DMS53 treated with DMSO at 0.1 percent for 48 hours (cell line): ENCODE measurements at regions not wholly inside any gene's neighbourhood (a gene's known extent, or its start where the extent isn't known, plus 50 kb on each side); places are given as distances from the start of the nearest gene placed in this dataset.

Source experiments
- DNase-seq: peaks from one replicate; lab custom pipeline; 2025; ENCODE audit not compliant: unreplicated experiment; lab: John Stamatoyannopoulos, UW

DNA sequence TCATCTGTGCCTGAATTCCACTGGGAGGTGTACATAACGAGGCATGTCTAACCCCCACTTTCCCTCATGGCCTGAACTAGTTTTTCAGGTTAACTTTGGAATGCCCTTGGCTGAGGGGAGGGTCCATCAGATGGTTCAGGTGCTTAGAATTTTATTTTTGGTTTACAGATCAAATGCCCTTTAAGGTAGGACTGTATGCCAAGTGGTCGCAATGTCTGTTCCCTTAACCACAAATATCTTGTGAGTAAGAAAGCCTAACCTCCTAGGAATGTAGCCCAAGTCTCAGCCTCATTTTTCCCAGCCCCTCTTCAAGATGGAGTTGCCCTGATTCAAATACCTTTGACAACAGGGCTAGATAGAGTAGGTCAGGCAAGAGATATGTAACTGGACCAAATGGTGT, 78.4 kb downstream of the RNASET2 start:
- no peak for DNase-seq

DNA sequence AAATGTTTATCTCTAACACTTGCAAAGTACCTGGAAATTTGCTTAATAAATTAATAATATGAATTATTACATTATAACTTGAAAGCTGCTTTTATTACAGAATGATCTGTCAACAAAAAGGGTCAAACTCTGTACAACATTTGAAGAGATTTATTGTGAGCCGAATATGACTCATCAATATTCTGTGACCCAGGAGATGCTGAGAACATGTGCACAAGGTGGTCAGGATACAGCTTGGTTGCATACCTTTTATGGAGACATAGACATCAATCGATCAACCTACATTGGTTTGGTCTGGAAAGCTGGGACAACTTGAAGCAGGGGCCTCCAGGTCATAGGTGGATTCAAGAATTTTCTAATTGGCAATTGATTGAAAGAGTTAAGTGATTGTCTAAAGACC, 79.0 kb downstream of the RNASET2 start:
- no peak for DNase-seq

DNA sequence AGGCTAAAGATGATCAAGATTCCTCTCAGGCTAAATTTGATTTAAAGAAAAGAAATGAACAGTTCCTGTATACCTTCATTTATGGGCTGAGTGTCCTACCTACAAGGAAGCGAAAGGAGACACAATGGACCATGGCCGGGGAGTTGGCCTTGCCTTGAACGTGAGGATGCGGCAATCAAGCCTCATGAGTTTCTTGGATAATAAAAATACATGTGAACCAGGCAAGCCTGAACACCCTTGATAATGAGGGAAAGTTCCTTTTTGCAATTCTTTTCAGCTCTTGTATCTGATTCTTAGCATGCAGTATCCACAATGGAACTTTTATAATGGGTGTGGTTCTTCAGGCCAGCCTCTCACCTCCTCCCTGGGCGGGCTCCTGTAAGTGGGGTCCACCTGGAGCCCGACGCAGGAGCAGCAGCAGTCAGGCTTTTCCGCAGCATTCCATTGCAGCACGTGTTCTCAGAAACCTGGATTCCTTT, 83.8 kb downstream of the RNASET2 start:
- no peak for DNase-seq

DNA sequence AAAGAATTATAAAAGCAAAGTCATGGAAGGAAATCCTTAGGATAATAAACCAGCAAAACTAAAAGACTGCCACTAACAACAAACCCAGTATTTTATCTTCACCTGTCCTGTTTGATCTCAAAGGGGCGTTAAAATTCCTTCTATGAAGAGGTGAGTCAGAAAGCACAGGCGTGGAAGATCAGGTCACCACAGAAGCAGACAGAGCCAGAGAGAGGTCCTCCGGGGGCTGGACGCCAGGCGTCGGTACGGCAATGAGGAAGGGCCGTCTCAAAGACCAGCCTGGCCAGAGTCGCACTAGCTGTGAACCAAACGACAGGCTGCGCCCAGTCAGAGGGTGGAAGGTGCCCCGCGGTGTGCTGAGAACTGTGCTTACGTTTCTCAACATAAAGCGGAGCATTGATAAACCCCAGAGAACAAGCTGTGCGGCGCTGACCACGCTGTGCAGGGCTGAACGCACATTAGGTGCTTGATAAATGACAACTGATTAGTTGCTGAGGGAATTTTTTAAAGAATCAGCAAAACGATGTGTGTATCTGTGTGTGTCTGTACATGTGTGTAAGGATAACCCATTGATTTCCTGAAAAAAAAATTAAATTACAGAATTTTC, 85.6 kb downstream of the RNASET2 start:
- DNase-seq = no peak

DNA sequence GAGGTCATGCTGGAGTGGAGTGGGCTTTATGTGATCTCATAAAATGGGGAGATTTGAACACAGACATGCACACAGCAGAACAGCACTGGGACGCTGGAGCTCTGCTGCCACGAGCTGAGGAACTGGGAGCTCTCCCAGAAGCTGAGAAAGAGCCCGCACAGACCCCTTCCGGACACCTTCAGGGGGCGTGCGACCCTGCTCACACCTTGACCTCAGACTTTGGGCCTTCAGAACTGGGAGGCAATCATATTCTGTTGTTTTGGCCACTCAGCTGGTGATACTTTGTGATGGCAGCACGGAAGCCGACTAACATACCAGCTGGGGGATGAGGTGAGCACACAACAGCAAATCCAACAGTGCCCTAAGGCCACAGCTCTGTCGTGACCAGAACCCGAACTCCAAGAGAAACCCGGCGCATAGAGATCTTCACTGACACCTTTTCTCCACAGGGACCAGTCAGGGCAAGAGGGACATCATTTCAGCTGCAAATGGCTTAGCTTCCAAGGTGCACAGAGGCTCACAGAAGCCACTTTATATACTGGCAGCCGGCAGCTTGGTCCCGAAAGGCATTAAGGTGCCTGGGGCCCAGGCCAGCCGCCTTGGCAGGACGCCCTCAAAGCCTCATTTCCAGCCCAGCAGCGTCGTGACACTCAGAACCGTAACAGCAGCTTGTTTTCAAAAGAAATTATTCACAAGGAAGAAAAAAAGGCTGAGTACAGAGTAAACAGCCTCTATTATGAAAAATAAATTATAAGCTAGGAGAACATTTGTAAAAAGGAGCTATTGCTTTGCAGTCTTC, 89.3 kb downstream of the RNASET2 start:
- no peak for DNase-seq

DNA sequence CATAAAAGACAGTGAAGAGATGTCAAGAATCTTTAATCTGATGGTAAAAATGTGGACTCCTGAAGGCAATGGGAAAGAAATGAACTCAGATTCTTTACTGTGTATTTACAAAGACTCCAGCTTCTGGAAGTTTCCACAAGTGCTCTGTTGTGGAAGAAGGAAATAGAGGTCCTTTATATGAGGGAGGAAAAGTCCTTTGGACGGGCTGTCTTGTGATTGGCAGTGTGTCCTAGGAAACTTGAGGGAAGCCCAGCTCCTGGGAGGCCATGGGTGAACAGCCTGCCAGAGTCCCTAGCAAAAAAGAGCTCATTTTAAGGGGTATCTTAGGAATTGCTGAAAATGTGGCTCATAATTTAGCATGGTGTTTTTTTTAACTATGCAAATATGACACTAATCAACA, 92.0 kb downstream of the RNASET2 start:
- DNase-seq = no peak

DNA sequence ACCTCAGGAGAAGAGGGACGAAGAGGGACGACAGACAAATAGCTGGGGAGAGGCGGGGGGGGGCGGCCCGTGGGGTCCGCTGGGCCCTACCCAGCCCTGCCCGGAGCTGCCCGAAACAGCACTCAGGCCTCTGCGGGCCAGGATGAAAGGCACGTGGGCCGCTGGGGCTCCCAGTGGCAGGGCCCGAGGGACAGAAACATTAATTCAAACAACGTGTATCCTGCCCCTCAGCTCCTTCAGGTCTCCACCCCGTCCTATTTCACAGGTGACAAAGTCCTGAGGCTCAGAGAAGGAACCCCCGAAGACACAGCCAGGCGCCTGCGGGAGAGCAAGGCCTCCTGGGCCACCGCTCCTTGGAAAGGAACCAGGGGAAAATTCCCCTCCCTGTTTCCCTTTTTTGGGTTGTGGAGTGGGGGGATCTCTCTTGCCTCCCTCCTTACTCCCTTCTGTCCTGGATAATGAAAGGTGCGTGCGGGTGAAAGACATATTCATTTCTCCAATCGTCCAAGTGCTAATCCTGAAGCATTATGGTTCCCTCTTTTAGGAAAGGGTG, 93.3 kb downstream of the RNASET2 start:
- no peak for DNase-seq

DNA sequence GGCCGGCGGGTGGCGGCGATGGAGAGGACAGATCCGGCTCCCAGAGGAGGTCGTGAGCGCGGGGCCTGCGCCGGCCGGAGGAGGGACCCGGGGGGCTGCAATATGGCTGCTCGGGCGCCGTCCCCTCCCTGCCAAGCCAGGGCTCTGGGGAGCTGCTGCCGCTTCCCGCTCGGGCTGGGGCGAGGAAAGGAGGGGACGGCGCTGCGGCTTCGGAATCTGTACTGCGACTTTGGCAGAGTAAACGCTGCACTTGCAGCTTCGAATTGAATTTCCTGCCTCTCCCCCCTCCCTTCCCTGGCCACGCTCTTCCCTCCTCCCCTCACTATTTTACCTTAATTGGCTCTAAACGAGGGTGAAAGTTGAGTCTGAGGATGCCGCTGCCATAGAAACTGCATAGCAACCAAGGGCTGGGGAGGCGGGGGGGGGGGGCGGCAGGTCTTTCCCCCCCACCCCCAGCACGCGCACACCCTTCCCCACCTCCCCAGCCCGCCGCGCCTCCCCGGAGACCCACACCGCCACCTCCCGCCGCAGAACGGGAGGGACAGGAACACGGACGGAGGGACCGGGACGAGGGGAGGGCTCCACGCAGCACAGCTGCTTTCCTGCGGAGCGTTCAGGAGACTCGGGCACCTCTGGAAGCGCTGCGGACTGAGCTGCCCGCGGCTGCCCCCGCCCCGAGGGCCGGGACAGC, 93.9 kb downstream of the RNASET2 start:
- DNase-seq = peak; percentile 25

DNA sequence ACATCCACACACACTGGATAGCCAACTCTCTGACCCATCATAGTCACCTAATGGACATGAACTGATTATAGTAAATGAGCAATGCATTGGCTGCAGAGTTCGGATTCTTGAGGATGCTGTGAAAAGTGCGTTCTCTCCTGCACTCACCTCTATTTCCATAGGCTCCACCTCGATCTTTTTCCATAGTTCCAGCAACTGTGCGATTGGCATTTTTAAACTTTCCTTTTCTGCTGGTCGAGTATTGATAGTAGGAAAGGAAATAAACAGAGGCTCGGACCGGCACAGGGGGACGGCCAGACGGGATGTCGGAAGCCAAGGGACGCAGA, 94.4 kb downstream of the RNASET2 start:
- no peak for DNase-seq

DNA sequence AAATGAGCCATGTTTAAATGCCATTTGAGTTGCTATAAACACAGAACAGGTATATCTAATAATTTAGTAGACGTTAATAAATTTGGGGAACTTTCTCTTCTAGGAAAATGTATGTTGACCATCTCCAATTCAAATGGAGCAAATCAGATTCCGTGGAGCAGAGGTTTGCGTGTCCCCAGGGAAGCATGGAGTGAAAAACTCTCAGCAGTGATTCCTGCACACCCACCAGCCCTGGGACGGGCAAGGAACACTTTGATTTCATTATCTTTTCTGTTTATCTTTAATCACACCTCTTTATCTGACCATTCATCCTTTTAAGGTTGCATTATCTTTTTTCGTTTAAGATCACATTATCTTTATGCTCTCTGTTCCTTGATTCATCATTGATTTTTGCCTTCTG, 95.0 kb downstream of the RNASET2 start:
- no peak for DNase-seq

DNA sequence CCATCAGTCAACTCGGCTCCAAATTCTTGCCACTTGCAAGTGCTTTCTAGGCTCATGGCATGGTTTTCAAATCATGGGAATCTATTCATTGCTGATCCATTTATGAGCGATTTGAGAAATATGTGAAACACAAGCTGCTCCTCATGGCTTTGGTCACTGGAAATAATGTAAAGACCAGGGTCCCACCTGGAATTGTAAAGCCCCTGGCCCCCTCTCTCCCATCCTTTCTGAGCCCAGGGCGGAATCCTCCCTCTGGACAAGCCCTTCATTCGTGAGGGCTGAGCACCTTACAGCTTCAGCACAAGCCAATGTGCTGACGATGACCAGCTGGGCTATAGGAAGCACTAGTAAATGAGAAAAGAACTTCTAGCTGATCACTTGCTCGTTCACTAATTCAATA, 96.0 kb downstream of the RNASET2 start:
- DNase-seq = no peak

DNA sequence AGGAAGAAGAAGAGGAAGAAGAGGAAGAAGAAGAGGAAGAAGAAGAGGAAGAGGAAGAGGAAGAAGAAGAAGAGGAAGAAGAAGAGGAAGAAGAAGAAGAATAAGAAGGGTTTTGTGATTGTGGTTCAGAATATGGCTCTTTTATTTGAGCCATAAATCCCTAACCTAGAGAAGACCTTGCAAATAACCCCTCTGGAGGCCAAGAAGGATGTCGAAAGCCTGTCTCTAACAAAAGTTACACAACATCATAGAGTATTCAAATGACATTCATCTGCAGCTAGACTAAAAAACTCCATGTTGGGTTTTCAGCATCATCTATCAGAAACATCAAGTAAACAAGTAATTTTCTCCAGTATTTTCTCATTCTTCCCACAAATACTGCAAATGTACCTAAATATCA, 100.9 kb downstream of the RNASET2 start:
- no peak for DNase-seq

DNA sequence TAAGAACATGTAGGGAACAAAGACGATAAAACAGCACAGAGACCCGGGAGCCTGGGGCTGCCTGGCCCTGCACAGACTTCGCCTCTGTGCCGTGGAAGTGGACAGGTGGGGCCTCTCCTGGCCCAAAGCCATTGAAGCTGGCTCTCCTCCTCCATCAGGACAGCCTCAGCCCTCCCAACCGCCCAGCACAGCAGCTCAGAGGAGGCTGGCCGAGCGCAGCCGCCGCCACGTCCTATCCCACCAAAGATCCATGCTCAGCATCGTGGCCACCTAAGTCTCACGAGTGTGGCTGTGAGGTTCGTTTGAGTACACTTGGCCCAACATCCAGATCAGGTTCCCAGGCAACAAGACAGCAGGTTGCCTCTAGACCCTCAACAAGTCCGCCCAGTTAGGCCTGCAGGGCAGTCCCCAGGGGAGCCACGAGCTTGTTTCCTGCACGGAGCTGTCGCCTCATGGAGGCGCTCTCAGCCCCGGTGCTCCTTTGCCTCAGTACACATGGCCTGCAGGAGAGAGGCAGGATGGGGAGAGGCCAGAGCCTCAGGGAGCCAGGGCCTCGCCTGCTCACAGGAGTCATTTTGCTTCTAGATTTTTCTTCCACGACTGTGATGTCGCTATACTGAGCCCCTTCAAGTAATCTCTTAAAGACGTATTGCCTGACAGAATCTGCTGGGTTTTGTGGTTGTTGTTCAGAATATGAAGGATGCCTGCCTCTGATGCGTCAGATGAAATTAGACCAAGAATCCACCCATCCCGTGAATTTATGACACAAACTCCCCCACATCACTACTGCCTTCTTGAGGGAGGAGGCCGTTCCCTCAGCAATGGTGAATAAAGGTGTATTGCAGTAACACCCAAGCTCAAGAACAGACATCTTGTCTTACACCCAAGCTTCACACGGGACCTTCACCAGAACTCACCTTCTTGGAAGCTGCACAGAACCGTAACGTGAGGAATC, 102.7 kb downstream of the RNASET2 start:
- DNase-seq = no peak

DNA sequence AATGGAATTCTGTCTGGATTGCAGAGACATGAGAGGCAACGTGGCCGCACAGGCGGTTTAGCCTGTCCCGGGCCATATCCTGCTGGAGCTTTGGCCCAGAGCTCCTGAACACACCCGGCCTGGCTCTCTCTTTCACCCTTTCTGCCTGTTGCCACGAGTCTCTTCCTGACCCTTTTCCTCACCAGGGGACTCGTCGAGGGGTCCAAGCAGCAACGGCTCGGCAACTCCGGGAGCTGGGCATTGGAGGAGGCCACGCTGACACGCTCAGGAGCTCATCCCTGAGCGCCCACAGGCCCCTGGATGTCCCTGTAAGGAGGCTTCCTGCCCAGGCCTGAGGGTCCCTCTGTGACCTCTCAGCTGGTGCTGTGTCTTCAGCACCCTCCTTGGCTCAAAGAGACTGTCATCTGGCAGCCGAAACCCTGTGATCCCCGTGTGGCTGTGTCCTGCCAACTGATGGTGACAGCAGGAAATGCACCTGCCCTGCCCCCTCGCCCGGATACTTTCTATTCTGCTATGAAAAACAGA, 103.8 kb downstream of the RNASET2 start:
- no peak for DNase-seq

DNA sequence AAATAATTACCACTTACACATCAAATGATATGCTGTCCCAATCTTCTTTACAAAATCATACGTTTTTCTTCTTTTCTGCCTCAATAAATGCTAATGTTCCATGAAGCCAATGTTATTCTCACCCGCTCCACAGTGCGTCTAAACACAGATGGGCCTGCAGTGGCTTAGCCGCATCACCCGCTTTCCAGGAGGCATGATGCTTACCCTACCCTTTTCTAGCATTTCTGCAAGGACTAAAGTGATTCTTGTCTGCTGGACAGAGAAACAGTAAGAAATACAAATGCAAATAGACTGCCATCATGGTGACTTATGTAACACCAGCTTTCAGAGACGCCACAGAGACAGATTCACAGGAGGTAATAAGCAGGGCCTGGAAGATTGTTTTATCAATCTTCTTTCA, 104.4 kb downstream of the RNASET2 start:
- no peak for DNase-seq

DNA sequence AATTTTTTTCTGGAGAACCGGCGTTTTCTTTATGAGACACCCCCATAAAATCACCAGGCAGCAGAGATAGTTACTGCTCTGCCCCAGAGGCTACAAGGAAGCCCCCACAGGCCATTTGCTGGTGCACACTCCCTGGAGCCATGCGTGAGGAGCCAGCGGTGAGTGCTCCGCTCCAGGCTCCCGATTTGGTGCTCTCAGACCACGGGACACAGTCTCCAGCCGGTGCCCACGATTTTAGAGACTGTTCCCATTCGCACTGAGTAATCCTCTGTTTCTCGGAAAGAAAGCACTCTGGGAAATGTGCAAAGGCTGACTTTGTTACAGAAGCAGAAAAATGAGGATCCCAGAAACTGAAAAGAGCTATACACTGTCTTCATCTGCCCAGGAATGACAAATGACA, 104.9 kb downstream of the RNASET2 start:
- no peak for DNase-seq

DNA sequence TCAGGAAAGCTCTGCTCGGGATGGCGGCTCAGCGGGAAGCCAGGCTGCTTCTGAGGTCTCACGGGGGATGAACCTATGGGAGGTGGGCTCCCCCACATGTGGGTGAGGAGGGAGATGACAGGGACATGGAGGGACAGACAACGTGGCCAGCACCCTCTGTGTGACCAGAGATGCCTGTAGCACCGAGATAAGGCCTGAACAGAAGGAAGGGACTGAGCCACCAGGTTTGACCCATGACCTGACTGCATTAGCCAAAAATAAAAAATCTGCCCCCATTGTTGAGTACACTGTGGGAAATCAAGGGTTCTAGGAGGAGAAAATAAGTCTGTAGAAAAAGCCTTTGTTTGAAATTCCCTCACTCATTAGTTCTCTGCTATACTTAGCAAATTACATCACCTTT, 105.7 kb downstream of the RNASET2 start:
- no peak for DNase-seq

DNA sequence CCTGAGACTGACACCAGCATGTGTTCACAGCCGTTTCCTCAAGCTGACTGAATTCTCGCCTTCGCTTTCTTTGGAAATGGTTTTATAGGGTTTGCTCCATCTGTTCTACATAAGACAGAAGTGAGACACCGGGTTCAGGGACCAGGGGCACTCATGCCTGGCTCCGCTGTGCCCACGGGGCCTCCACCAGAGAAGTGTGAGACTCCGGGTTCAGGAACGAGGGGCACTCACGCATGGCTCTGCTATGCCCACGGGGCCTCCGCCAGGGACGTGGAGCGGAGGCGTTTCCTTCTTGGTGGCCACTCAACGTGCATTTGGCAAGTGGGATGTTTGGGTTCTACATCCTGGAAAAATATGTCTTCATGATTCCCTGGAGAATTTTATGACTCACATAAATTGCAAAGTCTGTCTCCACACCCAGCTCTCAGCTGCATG, 106.6 kb downstream of the RNASET2 start:
- DNase-seq = no peak

DNA sequence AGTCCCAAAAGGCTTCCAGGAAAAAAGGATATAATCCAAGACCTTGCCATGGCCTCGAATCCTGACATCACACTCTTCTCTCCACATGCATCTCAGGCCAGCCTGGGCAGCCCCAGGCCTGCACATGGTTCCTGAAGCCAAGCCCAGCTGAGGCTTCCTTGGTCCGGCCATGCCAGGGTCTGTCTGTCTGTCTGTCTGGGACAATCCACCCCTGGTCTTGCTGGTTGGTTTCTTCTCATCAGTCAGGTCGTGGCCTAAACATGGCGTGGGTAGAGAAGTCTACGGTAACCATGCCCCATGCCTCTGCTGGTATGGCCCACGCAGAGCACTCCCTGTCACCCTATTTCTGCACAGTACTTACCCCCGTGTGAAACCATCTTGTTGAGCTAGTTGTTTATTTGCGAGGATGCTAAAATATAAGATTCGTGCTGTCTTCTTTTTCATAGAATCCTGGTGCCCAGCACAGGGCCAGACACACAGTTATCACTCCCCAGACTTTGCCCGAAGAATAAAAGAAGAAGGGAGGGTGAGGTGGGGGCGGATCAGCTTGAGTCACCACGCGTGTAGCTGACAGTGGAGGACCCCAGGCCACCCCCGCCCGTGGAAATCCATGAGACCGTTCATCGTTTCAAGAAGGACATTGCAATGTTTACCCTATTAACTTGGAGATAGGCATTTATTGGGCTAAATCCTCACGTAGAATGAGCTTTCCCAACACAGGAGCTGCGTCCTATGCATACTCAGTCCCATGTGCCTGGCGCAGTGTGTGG, 107.2 kb downstream of the RNASET2 start:
- no peak for DNase-seq
